Gastroesophageal sphincter (tissue), 3 donors: ENCODE measurements at regions not wholly inside any gene's neighbourhood (a gene's known extent, or its start where the extent isn't known, plus 50 kb on each side); places are given as distances from the start of the nearest gene placed in this dataset.

Experiments used
- EP300 ChIP-seq: sonication (generic); formaldehyde crosslinking; IDR thresholded peaks from one replicate; pipeline ENCODE4 v1.6.1; 2017; ENCODE audit warnings: antibody characterized with exemption, mild to moderate bottlenecking
- POLR2A ChIP-seq, 2 donors: fragments of 450-650 bp; IDR thresholded peaks; one replicate each; pipeline ENCODE4 v1.6.1; 2017; ENCODE audit warnings: antibody characterized with exemption in 2 of 2, mild to moderate bottlenecking in 2 of 2, moderate library complexity in 1 of 2
- POLR2AphosphoS5 ChIP-seq: sonication (generic); formaldehyde crosslinking; IDR thresholded peaks from one replicate; pipeline ENCODE4 v1.6.1; 2017; ENCODE audit warnings: antibody characterized with exemption
- TF ChIP-seq, protein P1 (sequence below), 4 experiments: fragments of 200-600 bp in 2 of 4; fragments of 450-650 bp in 2 of 4; sonication (generic) in 1 of 4; IDR thresholded peaks; one replicate each; pipeline ENCODE4 v1.5.1; 2017 to 2019; ENCODE audit warnings: antibody characterized with exemption in 4 of 4, mild to moderate bottlenecking in 2 of 4, moderate library complexity in 2 of 4

DNA sequence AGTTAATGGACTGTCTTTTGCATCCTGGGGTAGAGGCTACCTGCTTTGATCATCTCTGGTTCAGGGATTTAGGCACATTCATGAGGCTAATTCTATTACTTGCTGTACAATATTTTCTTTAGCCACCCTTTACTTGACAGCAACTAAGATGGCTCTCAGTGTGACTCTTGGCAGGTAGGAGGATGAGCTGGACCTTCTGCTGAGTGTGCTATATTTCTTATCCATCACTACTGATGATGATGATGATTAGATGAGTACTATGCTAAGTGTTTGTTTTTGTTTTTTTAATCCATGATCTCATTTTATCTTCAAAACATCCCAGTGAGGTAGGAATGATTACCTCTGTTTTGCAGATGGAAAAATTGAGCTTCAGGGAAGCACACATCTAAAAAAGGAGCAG, 152.8 kb upstream of the WSCD2 start:
- TF ChIP-seq, protein P1, sequence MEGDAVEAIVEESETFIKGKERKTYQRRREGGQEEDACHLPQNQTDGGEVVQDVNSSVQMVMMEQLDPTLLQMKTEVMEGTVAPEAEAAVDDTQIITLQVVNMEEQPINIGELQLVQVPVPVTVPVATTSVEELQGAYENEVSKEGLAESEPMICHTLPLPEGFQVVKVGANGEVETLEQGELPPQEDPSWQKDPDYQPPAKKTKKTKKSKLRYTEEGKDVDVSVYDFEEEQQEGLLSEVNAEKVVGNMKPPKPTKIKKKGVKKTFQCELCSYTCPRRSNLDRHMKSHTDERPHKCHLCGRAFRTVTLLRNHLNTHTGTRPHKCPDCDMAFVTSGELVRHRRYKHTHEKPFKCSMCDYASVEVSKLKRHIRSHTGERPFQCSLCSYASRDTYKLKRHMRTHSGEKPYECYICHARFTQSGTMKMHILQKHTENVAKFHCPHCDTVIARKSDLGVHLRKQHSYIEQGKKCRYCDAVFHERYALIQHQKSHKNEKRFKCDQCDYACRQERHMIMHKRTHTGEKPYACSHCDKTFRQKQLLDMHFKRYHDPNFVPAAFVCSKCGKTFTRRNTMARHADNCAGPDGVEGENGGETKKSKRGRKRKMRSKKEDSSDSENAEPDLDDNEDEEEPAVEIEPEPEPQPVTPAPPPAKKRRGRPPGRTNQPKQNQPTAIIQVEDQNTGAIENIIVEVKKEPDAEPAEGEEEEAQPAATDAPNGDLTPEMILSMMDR (IDR thresholded peaks at IDR 0.05) = no peak
- TF ChIP-seq POLR2AphosphoS5 (no peak), POLR2A (IDR thresholded peaks at IDR 0.05) (no peak), EP300 (no peak)
